ENCODE measurements at regions not wholly inside any gene's neighbourhood (a gene's known extent, or its start where the extent isn't known, plus 50 kb on each side); places are given as distances from the start of the nearest gene placed in this dataset.

DNA sequence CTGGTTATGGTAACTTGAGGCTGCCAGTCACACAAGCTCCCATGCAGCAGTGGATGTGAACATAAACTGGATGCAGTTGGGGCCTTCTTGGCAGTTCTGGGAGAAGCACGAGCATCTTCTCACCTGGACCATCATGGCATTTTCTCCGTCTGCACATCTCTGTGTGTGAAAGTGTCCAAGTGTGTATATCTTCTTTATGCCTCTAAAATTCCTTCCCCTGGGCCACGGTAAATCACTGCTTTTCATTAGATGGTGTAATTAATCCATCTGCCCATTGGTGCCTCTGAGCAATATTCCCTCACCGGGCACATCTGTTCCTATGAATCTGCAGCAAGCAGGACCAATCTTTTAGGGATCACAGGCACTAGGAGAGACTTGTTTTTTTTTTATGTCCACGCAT, 138.0 kb downstream of the MAP3K7 start:
- DNase-seq (ENCODE audit: low spot score) = no peak
- Mint-ChIP-seq H3K36me3 (ENCODE audit: low read depth) (peaks cover 23% of the 10 kb centered on the region), H3K4me1 (ENCODE audit: low read depth) (peaks cover 55% of the 10 kb centered on the region), H3K27me3 (ENCODE audit: low read depth) (no peaks in the 10 kb centered on the region), H3K27ac (no peak overlapping the region), H3K4me3 (ENCODE audit: low read depth) (no peak overlapping the region), H3K9me3 (peaks cover 6% of the 10 kb centered on the region)
- intact Hi-C loops (cut with micrococcal nuclease) = no loop called here

DNA sequence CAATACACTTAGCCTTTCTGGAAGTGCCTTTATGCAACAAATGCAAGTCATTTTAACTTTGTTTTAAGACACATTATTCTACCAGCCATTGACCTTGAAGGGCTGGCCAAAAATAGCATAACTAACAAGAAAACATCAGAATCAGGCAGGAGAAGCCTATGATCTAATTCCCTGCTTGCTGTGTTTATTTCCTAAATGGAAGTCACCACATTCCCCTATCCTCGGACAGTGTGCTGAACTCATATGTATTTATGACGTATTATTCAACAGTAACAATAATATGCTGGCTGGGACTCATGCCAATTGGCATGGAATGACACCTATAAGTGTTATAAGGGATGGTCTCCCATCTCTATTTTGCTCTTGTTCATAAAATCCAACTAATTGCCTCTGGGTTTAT, 140.7 kb downstream of the MAP3K7 start:
- peaks cover 56% of the 10 kb centered on the region for H3K4me1 Mint-ChIP-seq (ENCODE audit: low read depth)
- H3K9me3 Mint-ChIP-seq = peaks cover 3% of the 10 kb centered on the region
- intact Hi-C loops (cut with micrococcal nuclease) = no loop called here
- no peaks in the 10 kb centered on the region for H3K27me3 Mint-ChIP-seq (ENCODE audit: low read depth)
- DNase-seq (ENCODE audit: low spot score) = no peak
- H3K27ac Mint-ChIP-seq = peak overlapping the region; percentile 97
- H3K4me3 Mint-ChIP-seq (ENCODE audit: low read depth) = no peak overlapping the region
- H3K36me3 Mint-ChIP-seq (ENCODE audit: low read depth) = peaks cover 17% of the 10 kb centered on the region

DNA sequence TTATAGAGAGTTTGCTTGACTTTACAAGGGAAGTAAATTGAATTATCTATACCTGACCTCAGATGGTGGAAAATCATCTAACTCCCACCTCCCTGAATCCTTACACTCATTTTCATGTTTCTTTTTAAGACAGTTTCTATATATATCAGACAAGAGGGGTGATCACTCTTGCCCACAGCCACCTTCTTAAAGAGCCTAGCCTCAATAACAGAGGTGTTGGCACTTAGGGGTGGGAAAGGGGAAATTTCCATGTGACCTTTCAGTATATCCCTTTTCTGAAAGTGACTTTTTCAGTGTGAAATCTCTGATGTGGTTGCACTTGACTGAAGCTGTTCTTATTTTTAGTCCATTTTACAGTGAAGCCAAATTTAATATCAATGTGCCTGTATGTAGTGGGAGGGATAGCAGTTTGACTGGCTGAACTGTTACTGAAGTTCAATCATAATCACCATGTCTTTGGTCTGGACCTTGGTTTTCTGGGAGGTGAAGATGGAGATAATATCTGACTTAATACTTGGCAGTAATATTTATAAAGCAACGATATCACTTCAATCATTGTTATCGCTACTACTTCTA, 141.3 kb downstream of the MAP3K7 start:
- no peak for DNase-seq (ENCODE audit: low spot score)
- intact Hi-C loops (cut with micrococcal nuclease) = loop anchor here (1.0 kb wide), 10 partner anchors 13 to 364 kb away; no protein-coding TSS in a partner anchor
- peaks cover 12% of the 10 kb centered on the region for H3K36me3 Mint-ChIP-seq (ENCODE audit: low read depth)

DNA sequence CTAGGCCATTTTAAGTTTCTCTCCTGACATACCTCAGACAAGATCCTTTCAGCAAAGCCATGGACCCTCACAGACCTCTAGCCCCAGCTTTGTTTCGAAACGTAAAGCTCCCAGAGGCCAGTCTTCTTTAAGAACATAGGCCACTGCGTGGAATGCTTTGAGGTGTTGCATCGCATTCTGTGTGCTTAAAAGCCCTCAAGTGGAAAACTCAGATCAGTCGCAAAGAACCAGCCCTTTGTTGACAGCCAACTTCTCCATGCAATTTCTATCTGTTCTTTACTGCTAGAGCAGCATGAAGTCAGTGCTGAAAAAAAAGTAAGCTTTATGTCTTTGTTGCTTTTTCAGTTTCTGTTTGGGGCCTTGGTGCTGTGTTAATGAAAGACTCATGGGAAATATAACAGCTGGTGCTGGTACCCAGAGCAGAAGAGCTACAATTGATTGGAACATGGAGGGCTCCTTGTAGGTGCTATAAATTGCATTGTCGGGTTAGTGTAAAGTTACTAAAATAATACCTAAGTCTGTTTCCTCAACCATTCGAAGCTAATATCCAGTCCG, 142.6 kb downstream of the MAP3K7 start:
- Mint-ChIP-seq H3K27ac (peak overlapping the region; percentile 97), H3K27me3 (ENCODE audit: low read depth) (no peaks in the 10 kb centered on the region), H3K4me3 (ENCODE audit: low read depth) (peak overlapping the region; percentile 28), H3K36me3 (ENCODE audit: low read depth) (peaks cover 9% of the 10 kb centered on the region), H3K4me1 (ENCODE audit: low read depth) (peaks cover 60% of the 10 kb centered on the region), H3K9me3 (peaks cover 3% of the 10 kb centered on the region)
- intact Hi-C loops (cut with micrococcal nuclease) = no loop called here
- DNase-seq (ENCODE audit: low spot score) = no peak

More for the DNA sequence above, 141.3 kb downstream of the MAP3K7 start:
- Mint-ChIP-seq H3K4me1 (ENCODE audit: low read depth) (peaks cover 56% of the 10 kb centered on the region), H3K27me3 (ENCODE audit: low read depth) (no peaks in the 10 kb centered on the region), H3K9me3 (peaks cover 3% of the 10 kb centered on the region), H3K4me3 (ENCODE audit: low read depth) (no peak overlapping the region), H3K27ac (peak overlapping the region; percentile 97)

DNA sequence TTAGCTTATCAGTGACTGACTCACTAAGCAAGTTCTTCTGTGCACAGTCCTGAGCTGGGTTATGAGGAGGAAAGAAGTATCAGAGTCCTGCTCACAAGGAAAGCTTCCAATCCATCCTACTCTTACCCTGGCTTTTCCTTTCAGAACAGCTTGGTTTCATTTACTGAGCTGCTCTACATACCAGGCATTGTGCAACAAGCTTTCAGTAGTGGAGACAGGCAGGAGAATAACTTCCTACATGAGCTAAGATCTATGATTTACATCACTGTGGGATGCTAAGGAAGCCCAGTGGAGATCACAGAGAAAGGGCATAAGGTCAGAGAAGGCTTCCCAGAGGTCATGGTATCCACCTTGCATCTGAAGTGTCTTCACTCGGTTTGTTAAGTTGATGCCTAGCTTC, 144.5 kb downstream of the MAP3K7 start:
- Mint-ChIP-seq H3K4me1 (ENCODE audit: low read depth) (peaks cover 54% of the 10 kb centered on the region), H3K27ac (no peak overlapping the region), H3K27me3 (ENCODE audit: low read depth) (no peaks in the 10 kb centered on the region), H3K36me3 (ENCODE audit: low read depth) (peaks cover 9% of the 10 kb centered on the region), H3K4me3 (ENCODE audit: low read depth) (no peak overlapping the region), H3K9me3 (peaks cover 3% of the 10 kb centered on the region)
- no peak for DNase-seq (ENCODE audit: low spot score)
- intact Hi-C loops (cut with micrococcal nuclease) = no loop called here

DNA sequence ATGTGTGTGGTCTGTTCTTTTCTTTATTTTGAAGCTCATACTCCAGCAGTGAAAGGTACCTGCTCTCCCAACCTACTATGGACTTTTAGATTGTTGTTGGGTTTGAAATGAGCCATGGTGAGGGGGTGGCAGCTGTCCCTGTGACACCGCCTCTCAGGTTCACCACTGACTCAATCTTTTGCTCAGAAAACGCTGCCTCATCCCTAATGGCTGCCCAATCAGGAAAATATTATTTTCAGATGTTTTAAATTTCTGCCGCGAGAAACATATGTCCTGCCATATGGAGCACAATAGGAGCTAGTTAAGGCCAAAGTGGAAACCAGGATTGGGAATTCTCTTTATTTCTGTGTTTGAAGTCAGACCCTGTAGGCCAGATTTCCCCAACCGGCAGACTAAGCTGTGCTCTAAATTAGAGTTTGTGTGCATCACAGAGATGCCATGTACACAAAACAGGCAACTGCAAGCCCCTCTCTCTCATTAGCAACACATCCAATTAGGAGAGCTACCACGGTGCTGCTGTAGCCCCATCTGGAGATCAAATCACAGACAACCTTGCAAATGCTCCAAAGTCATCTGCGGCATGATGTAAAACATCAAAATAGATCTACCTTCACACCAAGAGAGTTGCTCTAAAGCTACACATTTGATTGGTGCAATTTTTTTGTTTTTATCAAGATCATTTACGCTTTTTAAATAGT, 144.1 kb upstream of the BACH2 start:
- Mint-ChIP-seq H3K4me3 (ENCODE audit: low read depth) (no peak overlapping the region), H3K27me3 (ENCODE audit: low read depth) (no peaks in the 10 kb centered on the region), H3K27ac (peak overlapping the region; percentile 42), H3K4me1 (ENCODE audit: low read depth) (peaks cover 44% of the 10 kb centered on the region), H3K9me3 (peaks cover 2% of the 10 kb centered on the region), H3K36me3 (ENCODE audit: low read depth) (peaks cover 6% of the 10 kb centered on the region)
- no peak for DNase-seq (ENCODE audit: low spot score)
- intact Hi-C loops (cut with micrococcal nuclease) = no loop called here

DNA sequence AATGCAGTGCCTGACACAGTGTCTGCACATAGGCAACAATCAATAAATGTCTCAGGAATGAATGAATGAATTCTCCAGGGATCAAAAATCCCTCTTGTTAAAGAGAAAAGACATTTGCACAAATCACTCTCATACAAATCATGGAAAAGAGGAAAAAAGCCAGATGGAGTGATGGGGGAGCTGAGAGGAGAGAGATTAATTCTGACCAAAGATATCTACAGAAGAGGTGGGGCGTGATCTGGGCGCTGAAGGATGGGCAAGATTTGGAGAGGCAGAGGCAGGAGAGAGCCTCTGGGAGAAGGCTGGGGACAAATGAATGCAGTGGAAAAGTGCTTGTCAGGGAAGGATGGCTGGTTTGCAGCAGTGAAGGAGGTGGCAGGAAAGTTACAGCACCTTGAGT, 142.9 kb upstream of the BACH2 start:
- H3K9me3 Mint-ChIP-seq = peaks cover 4% of the 10 kb centered on the region
- peaks cover 6% of the 10 kb centered on the region for H3K36me3 Mint-ChIP-seq (ENCODE audit: low read depth)
- no peaks in the 10 kb centered on the region for H3K27me3 Mint-ChIP-seq (ENCODE audit: low read depth)
- H3K27ac Mint-ChIP-seq = no peak overlapping the region
- intact Hi-C loops (cut with micrococcal nuclease) = no loop called here
- DNase-seq (ENCODE audit: low spot score) = no peak
- peaks cover 36% of the 10 kb centered on the region for H3K4me1 Mint-ChIP-seq (ENCODE audit: low read depth)
- no peak overlapping the region for H3K4me3 Mint-ChIP-seq (ENCODE audit: low read depth)

DNA sequence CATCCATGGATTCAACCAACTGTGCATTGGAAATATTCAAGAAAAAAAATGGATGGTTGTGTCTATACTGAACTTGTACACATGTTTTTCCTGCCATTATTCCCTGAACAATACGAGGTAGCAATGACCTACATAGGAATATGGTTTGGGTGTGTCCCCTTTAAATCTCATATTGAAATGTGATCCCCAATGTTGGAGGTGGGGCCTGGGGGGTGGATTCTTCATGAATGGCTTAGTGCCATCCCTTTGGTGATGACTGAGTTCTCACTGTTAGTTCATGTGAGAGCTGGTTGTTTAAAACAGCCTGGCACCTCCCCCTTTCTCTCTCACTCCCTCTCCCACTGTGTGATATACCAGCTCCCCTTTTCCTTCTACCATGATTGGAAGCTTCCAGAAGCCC, 139.8 kb upstream of the BACH2 start:
- Mint-ChIP-seq H3K4me3 (ENCODE audit: low read depth) (no peak overlapping the region), H3K9me3 (peaks cover 35% of the 10 kb centered on the region), H3K4me1 (ENCODE audit: low read depth) (peaks cover 31% of the 10 kb centered on the region), H3K27ac (no peak overlapping the region), H3K27me3 (ENCODE audit: low read depth) (no peaks in the 10 kb centered on the region), H3K36me3 (ENCODE audit: low read depth) (peaks cover 35% of the 10 kb centered on the region)
- no peak for DNase-seq (ENCODE audit: low spot score)
- intact Hi-C loops (cut with micrococcal nuclease) = no loop called here

DNA sequence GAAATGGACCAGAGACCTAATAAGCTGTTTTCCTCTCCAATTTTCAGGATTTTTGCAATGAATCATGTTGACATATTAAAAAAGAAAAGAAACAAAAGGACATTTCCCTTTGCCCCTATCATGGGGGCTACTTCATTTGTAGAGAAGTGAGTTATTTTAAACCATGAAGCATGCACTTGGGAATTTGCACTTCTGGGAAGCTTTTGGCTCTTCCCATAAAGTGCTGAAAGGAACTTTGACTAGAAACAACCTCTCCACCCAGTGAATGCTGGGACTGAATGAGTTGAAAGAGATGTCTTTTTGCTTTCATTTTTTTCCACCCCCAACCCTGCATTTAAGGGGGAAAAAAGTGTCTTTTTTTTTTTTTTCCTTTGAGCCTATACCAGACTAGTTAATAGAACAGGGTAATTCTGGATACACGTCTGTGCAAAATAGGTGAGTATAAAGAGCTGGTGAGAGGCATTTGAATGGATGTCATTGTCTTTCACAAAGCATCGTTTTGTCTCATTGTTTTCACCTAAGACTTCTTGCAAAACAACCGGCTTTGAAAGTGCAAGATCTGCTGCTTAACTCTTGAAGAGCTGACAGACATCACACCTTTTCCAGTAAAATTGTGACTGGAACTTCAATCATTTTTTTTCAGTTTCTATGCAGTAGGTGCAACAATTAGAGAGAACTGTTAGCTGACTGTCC, 138.7 kb upstream of the BACH2 start:
- Mint-ChIP-seq H3K27me3 (ENCODE audit: low read depth) (no peaks in the 10 kb centered on the region), H3K4me3 (ENCODE audit: low read depth) (no peak overlapping the region), H3K9me3 (peaks cover 43% of the 10 kb centered on the region), H3K4me1 (ENCODE audit: low read depth) (peaks cover 23% of the 10 kb centered on the region), H3K36me3 (ENCODE audit: low read depth) (peaks cover 42% of the 10 kb centered on the region), H3K27ac (no peak overlapping the region)
- DNase-seq (ENCODE audit: low spot score) = no peak
- intact Hi-C loops (cut with micrococcal nuclease) = no loop called here

DNA sequence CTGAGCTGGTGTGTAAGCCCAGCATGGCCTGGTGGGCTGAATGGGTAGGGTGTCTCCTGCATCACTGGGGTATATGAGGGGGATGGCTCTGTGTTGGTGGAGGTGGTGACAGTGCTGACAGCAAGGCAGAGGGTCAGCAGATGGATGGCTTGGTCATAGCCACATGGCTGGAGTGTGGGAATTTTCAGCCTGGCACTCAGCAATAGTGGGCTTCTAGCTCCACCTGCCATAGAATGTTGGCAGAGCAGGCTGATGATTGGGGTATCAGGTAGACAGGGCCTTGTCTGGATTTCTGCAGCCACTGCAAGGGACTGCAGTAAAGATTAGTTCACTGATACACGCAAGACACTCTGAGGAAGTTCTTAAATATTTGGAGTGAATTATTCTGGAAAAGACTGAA, 137.5 kb upstream of the BACH2 start:
- peaks cover 54% of the 10 kb centered on the region for H3K36me3 Mint-ChIP-seq (ENCODE audit: low read depth)
- intact Hi-C loops (cut with micrococcal nuclease) = no loop called here
- no peaks in the 10 kb centered on the region for H3K27me3 Mint-ChIP-seq (ENCODE audit: low read depth)
- no peak for DNase-seq (ENCODE audit: low spot score)
- peaks cover 14% of the 10 kb centered on the region for H3K4me1 Mint-ChIP-seq (ENCODE audit: low read depth)
- no peak overlapping the region for H3K4me3 Mint-ChIP-seq (ENCODE audit: low read depth)
- no peak overlapping the region for H3K27ac Mint-ChIP-seq
- peaks cover 56% of the 10 kb centered on the region for H3K9me3 Mint-ChIP-seq

DNA sequence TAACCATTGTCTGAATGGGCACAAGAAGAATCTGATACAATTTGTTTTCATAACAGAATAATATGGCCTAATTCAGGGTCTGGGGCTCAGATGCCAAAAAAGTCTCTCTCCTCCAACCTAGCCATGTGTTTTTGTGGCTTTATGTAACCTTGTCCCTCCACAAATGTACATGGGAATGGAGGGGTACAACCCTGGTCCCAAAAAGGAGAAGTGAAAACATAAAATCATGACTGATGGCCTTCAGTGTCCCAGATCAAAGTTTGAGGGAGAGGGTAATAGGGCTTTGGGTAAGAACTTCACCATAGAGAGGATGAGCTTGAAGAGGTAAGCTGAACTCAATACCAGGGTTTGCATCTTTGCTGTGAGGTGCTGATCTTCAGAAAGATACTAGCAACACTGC, 136.3 kb upstream of the BACH2 start:
- no peak overlapping the region for H3K4me3 Mint-ChIP-seq (ENCODE audit: low read depth)
- peaks cover 67% of the 10 kb centered on the region for H3K9me3 Mint-ChIP-seq
- peaks cover 14% of the 10 kb centered on the region for H3K4me1 Mint-ChIP-seq (ENCODE audit: low read depth)
- peaks cover 64% of the 10 kb centered on the region for H3K36me3 Mint-ChIP-seq (ENCODE audit: low read depth)
- no peak overlapping the region for H3K27ac Mint-ChIP-seq
- intact Hi-C loops (cut with micrococcal nuclease) = no loop called here
- H3K27me3 Mint-ChIP-seq (ENCODE audit: low read depth) = no peaks in the 10 kb centered on the region
- no peak for DNase-seq (ENCODE audit: low spot score)

DNA sequence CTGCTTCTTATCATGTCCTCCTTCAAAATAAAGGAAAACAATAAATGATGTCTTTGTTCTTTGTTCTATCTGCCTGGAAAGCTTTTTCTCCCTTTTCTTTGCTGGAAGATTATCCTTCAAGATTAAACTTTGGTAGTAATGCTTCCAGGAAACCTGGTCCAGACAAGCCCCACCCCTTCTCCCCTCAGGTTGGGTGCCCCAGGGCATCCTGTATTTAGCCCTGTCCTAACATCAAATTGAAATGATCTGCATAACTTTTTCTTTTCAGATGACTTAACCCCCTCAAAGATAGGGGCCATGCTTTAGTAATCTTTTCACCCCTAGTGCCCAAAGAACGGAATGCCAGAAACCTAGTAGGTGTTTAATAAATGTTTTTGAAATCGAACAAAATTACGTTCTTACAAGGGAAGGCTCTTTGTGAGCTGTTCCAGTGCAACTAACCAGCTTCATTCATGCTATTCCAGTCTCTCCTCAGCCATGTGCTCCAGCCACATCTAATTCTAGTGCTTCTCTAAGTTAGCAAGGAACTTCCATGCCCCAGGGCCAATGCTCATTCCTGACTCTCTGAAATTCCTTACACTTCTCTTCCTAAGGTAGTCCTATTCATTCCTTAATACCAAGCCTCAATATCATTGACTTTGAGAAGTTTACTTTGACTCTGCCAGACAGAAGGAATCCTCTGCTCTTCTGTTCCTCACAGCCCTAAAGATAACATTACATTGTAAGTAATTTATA, 135.6 kb upstream of the BACH2 start:
- no peak overlapping the region for H3K4me3 Mint-ChIP-seq (ENCODE audit: low read depth)
- H3K27me3 Mint-ChIP-seq (ENCODE audit: low read depth) = no peaks in the 10 kb centered on the region
- intact Hi-C loops (cut with micrococcal nuclease) = no loop called here
- DNase-seq (ENCODE audit: low spot score) = no peak
- no peak overlapping the region for H3K27ac Mint-ChIP-seq
- peaks cover 14% of the 10 kb centered on the region for H3K4me1 Mint-ChIP-seq (ENCODE audit: low read depth)
- H3K36me3 Mint-ChIP-seq (ENCODE audit: low read depth) = peaks cover 64% of the 10 kb centered on the region
- H3K9me3 Mint-ChIP-seq = peaks cover 67% of the 10 kb centered on the region

Data from activated T-helper 2 cell treated with anti-CD3 and anti-CD28 coated beads, Interferon-gamma antibody, Interleukin-2, Interleukin-4, amounts not matched to agents 10 μg/mL and 5 μg/mL and 100 μg/mL, durations not matched to agents 14 hours and 24 hours and 36 hours (primary cell).